IgD-negative memory B cell (primary cell): ENCODE measurements at regions not wholly inside any gene's neighbourhood (a gene's known extent, or its start where the extent isn't known, plus 50 kb on each side); places are given as distances from the start of the nearest gene placed in this dataset.

Source experiments
- H3K27ac Mint-ChIP-seq, 3 donors: one replicate each; pipeline ENCODE4 v1.8.0; 2020 to 2022; ENCODE audit warnings: mild to moderate bottlenecking in 3 of 3, mixed read lengths in 3 of 3, moderate library complexity in 1 of 3
- H3K27me3 Mint-ChIP-seq: one replicate; pipeline ENCODE4 v1.8.0; 2021; ENCODE audit warnings: mixed read lengths
- H3K36me3 Mint-ChIP-seq: one replicate; pipeline ENCODE4 v1.8.0; 2020; ENCODE audit warnings: mild to moderate bottlenecking, mixed read lengths
- H3K4me1 Mint-ChIP-seq, 3 donors: one replicate each; pipeline ENCODE4 v1.8.0; 2020 to 2022; ENCODE audit warnings: mixed read lengths in 3 of 3, mild to moderate bottlenecking in 1 of 3
- H3K4me3 Mint-ChIP-seq, 4 donors: one replicate each; pipeline ENCODE4 v1.8.0; 2020 to 2022; ENCODE audit warnings: mild to moderate bottlenecking in 4 of 4, mixed read lengths in 4 of 4, moderate library complexity in 3 of 4
- H3K9me3 Mint-ChIP-seq, 3 donors: one replicate each; pipeline ENCODE4 v1.8.0; 2020 to 2021; ENCODE audit warnings: mixed read lengths in 3 of 3, mild to moderate bottlenecking in 1 of 3

- Mint-ChIP-seq H3K4me3 (no peak overlapping the region), H3K36me3 (no peaks in the 10 kb centered on the region), H3K27ac (no peak overlapping the region), H3K9me3 (no peaks in the 10 kb centered on the region), H3K4me1 (peaks cover 0 to 5% (median 4%) of the 10 kb centered on the region in 3 donors), H3K27me3 (peaks cover 4% of the 10 kb centered on the region)
Measured at GRCh38 chr10:110366635-110367034, 61.9 kb upstream of the SMNDC1 start.

- H3K4me1 Mint-ChIP-seq = peaks cover 0 to 4% (median 2%) of the 10 kb centered on the region in 3 donors
- H3K36me3 Mint-ChIP-seq = no peaks in the 10 kb centered on the region
- H3K27me3 Mint-ChIP-seq = no peaks in the 10 kb centered on the region
- no peaks in the 10 kb centered on the region for H3K9me3 Mint-ChIP-seq
- H3K27ac Mint-ChIP-seq = no peak overlapping the region
- H3K4me3 Mint-ChIP-seq = no peak overlapping the region
Measured at GRCh38 chr10:110368002-110368401, 63.3 kb upstream of the SMNDC1 start.

GRCh38 chr10:110368556-110368955, 63.8 kb upstream of the SMNDC1 start:
- Mint-ChIP-seq H3K27ac (no peak overlapping the region), H3K36me3 (no peaks in the 10 kb centered on the region), H3K4me1 (peaks cover 0 to 4% (median 2%) of the 10 kb centered on the region in 3 donors), H3K9me3 (no peaks in the 10 kb centered on the region), H3K4me3 (no peak overlapping the region), H3K27me3 (no peaks in the 10 kb centered on the region)

- Mint-ChIP-seq H3K27ac (no peak overlapping the region), H3K9me3 (no peaks in the 10 kb centered on the region), H3K27me3 (peaks cover 4% of the 10 kb centered on the region), H3K4me1 (peaks cover 0 to 4% (median 2%) of the 10 kb centered on the region in 3 donors), H3K4me3 (no peak overlapping the region), H3K36me3 (no peaks in the 10 kb centered on the region)
Measured at GRCh38 chr10:110370006-110370405, 65.3 kb upstream of the SMNDC1 start.

- peaks cover 8% of the 10 kb centered on the region for H3K27me3 Mint-ChIP-seq
- H3K27ac Mint-ChIP-seq = peak overlapping the region in 1 of 3 donors; percentile 61
- H3K36me3 Mint-ChIP-seq = no peaks in the 10 kb centered on the region
- peaks cover 0 to 4% (median 2%) of the 10 kb centered on the region in 3 donors for H3K4me1 Mint-ChIP-seq
- H3K4me3 Mint-ChIP-seq = no peak overlapping the region
- no peaks in the 10 kb centered on the region for H3K9me3 Mint-ChIP-seq
Measured at GRCh38 chr10:110372656-110373055, 67.9 kb upstream of the SMNDC1 start.

- Mint-ChIP-seq H3K27ac (peak overlapping the region in 1 of 3 donors; percentile 61), H3K4me1 (peaks cover 0 to 3% (median 2%) of the 10 kb centered on the region in 3 donors), H3K9me3 (no peaks in the 10 kb centered on the region), H3K36me3 (no peaks in the 10 kb centered on the region), H3K4me3 (no peak overlapping the region), H3K27me3 (peaks cover 8% of the 10 kb centered on the region)
Measured at GRCh38 chr10:110373059-110373458, 68.3 kb upstream of the SMNDC1 start.

- Mint-ChIP-seq H3K9me3 (no peaks in the 10 kb centered on the region), H3K27me3 (peaks cover 8% of the 10 kb centered on the region), H3K27ac (peak overlapping the region in 1 of 3 donors; percentile 64), H3K4me1 (no peaks in the 10 kb centered on the region), H3K4me3 (no peak overlapping the region), H3K36me3 (no peaks in the 10 kb centered on the region)
Measured at GRCh38 chr10:110373857-110374654, 69.3 kb upstream of the SMNDC1 start.

GRCh38 chr10:110375121-110375520, 70.4 kb upstream of the SMNDC1 start:
- H3K27me3 Mint-ChIP-seq = peaks cover 8% of the 10 kb centered on the region
- H3K36me3 Mint-ChIP-seq = no peaks in the 10 kb centered on the region
- peak overlapping the region in 1 of 3 donors; percentile 64 for H3K27ac Mint-ChIP-seq
- H3K4me1 Mint-ChIP-seq = peaks cover 0 to 1% (median 0%) of the 10 kb centered on the region in 3 donors
- H3K9me3 Mint-ChIP-seq = no peaks in the 10 kb centered on the region
- no peak overlapping the region for H3K4me3 Mint-ChIP-seq

- no peaks in the 10 kb centered on the region for H3K9me3 Mint-ChIP-seq
- peak overlapping the region in 1 of 3 donors; percentile 23 for H3K27ac Mint-ChIP-seq
- H3K4me1 Mint-ChIP-seq = peaks cover 0 to 4% (median 4%) of the 10 kb centered on the region in 3 donors
- no peaks in the 10 kb centered on the region for H3K36me3 Mint-ChIP-seq
- H3K27me3 Mint-ChIP-seq = peaks cover 8% of the 10 kb centered on the region
- H3K4me3 Mint-ChIP-seq = no peak overlapping the region
Measured at GRCh38 chr10:110376021-110376766, 71.5 kb upstream of the SMNDC1 start.

- H3K27ac Mint-ChIP-seq = peak overlapping the region in 1 of 3 donors; percentile 23
- H3K36me3 Mint-ChIP-seq = no peaks in the 10 kb centered on the region
- peaks cover 0 to 4% (median 4%) of the 10 kb centered on the region in 3 donors for H3K4me1 Mint-ChIP-seq
- no peak overlapping the region for H3K4me3 Mint-ChIP-seq
- H3K9me3 Mint-ChIP-seq = no peaks in the 10 kb centered on the region
- peaks cover 8% of the 10 kb centered on the region for H3K27me3 Mint-ChIP-seq
Measured at GRCh38 chr10:110376767-110377160, 72.0 kb upstream of the SMNDC1 start.

- Mint-ChIP-seq H3K27me3 (peaks cover 8% of the 10 kb centered on the region), H3K27ac (no peak overlapping the region), H3K36me3 (no peaks in the 10 kb centered on the region), H3K9me3 (no peaks in the 10 kb centered on the region), H3K4me1 (peaks cover 0 to 4% (median 4%) of the 10 kb centered on the region in 3 donors), H3K4me3 (no peak overlapping the region)
Measured at GRCh38 chr10:110378006-110378405, 73.3 kb upstream of the SMNDC1 start.

GRCh38 chr10:110378533-110379108, 73.9 kb upstream of the SMNDC1 start:
- Mint-ChIP-seq H3K27me3 (peaks cover 8% of the 10 kb centered on the region), H3K9me3 (no peaks in the 10 kb centered on the region), H3K4me1 (peaks cover 0 to 4% (median 4%) of the 10 kb centered on the region in 3 donors), H3K27ac (peak overlapping the region in 1 of 3 donors; percentile 23), H3K4me3 (no peak overlapping the region), H3K36me3 (no peaks in the 10 kb centered on the region)

GRCh38 chr10:110379831-110380230, 75.1 kb upstream of the SMNDC1 start:
- Mint-ChIP-seq H3K9me3 (no peaks in the 10 kb centered on the region), H3K27me3 (peaks cover 4% of the 10 kb centered on the region), H3K27ac (no peak overlapping the region), H3K4me1 (peaks cover 0 to 4% (median 4%) of the 10 kb centered on the region in 3 donors), H3K36me3 (no peaks in the 10 kb centered on the region), H3K4me3 (no peak overlapping the region)

GRCh38 chr10:110380293-110380692, 75.6 kb upstream of the SMNDC1 start:
- Mint-ChIP-seq H3K36me3 (no peaks in the 10 kb centered on the region), H3K9me3 (no peaks in the 10 kb centered on the region), H3K27me3 (peaks cover 4% of the 10 kb centered on the region), H3K27ac (no peak overlapping the region), H3K4me1 (peaks cover 0 to 4% (median 4%) of the 10 kb centered on the region in 3 donors), H3K4me3 (no peak overlapping the region)

- Mint-ChIP-seq H3K27ac (no peak overlapping the region), H3K4me1 (peaks cover 0 to 4% (median 4%) of the 10 kb centered on the region in 3 donors), H3K4me3 (no peak overlapping the region), H3K27me3 (no peaks in the 10 kb centered on the region), H3K9me3 (no peaks in the 10 kb centered on the region), H3K36me3 (no peaks in the 10 kb centered on the region)
Measured at GRCh38 chr10:110382695-110383094, 78.0 kb upstream of the SMNDC1 start.
